ENCODE measurements at regions not wholly inside any gene's neighbourhood (a gene's known extent, or its start where the extent isn't known, plus 50 kb on each side); places are given as distances from the start of the nearest gene placed in this dataset.

DNA sequence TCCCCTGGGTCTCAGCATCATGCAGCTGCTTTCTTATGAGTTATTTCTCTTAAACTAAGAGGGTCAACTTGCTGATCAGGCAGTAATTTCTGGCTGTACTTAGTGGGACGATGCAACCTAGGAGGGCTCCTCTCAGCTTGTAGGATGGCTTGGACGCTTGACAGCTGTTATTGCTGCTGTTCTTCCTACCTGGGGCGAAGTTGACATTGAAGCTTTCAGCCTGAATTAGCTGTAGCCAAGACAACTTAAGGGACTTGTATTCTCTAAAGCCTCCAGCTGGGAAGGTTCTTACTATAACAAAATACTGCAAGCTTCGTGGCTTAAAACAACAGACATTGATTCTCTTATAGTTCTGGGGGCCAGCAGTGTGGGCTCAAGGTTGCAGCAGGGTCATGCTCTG, 224.9 kb downstream of the ACTR3B start:
- intact Hi-C loops (cut with micrococcal nuclease; ENCODE audit: unreplicated experiment): no loop called here
- no TSS peak for BruUV-seq (replicated peaks)
- POLR2A ChIA-PET: no interaction called here

DNA sequence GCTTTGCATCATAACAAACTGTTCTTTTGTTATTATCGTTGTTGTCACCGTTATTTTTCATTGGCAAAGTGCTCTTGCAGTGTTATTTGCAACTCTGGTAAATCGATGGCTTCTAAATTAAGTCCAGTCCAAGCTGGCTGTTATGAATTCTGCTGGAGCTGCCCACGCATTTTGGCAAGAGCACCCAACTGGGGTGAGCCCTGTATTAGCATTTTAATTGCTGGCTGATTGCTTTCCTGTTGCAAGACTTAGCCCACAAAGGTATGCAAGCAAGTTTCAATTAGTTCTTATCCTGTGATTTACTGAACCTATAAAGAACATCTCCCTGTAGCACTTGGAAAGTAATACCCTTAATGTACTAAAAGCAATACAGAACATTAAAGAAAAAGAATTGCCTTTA, 226.8 kb downstream of the ACTR3B start:
- CTCF ChIA-PET (ENCODE audit: unreplicated experiment): no interaction called here
- no peaks in the 10 kb centered on the region for H3K36me3 ChIP-seq (ENCODE audit: insufficient read depth, low read length)
- no peaks in the 10 kb centered on the region for H3K79me2 ChIP-seq (ENCODE audit: insufficient read depth, low read depth, low read length)
- POLR2A ChIA-PET: no interaction called here
- H3K9me3 ChIP-seq (ENCODE audit: low read length): no peaks in the 10 kb centered on the region
- no peak for DNase-seq (ENCODE audit: low spot score)
- no peaks in the 10 kb centered on the region for H3K9me2 ChIP-seq (ENCODE audit: insufficient read depth, low read length)
- intact Hi-C loops (cut with micrococcal nuclease; ENCODE audit: unreplicated experiment): no loop called here
- no TSS peak for BruUV-seq (replicated peaks)
- no peaks in the 10 kb centered on the region for H4K20me1 ChIP-seq (ENCODE audit: insufficient read depth, low read length)
- no peaks in the 10 kb centered on the region for H3K4me1 ChIP-seq (ENCODE audit: insufficient read depth, low read length, poor library complexity, severe bottlenecking)
- no peak overlapping the region for H3K27ac ChIP-seq (ENCODE audit: low read depth, low read length, poor library complexity, severe bottlenecking)
- no peak overlapping the region for H2AFZ ChIP-seq (ENCODE audit: low read length)
- H3K4me3 ChIP-seq (ENCODE audit: low read depth, low read length, poor library complexity, severe bottlenecking): no peak overlapping the region
- no peak for TF ChIP-seq EZH2phosphoT487 (IDR thresholded peaks at IDR 0.05; ENCODE audit: borderline replicate concordance, low read depth, low read length)
- TF ChIP-seq, protein P1, sequence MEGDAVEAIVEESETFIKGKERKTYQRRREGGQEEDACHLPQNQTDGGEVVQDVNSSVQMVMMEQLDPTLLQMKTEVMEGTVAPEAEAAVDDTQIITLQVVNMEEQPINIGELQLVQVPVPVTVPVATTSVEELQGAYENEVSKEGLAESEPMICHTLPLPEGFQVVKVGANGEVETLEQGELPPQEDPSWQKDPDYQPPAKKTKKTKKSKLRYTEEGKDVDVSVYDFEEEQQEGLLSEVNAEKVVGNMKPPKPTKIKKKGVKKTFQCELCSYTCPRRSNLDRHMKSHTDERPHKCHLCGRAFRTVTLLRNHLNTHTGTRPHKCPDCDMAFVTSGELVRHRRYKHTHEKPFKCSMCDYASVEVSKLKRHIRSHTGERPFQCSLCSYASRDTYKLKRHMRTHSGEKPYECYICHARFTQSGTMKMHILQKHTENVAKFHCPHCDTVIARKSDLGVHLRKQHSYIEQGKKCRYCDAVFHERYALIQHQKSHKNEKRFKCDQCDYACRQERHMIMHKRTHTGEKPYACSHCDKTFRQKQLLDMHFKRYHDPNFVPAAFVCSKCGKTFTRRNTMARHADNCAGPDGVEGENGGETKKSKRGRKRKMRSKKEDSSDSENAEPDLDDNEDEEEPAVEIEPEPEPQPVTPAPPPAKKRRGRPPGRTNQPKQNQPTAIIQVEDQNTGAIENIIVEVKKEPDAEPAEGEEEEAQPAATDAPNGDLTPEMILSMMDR (conservative IDR thresholded peaks at IDR 0.05; ENCODE audit: low read length): no peak
- no peak overlapping the region for H3K4me2 ChIP-seq (ENCODE audit: low read length)

More for the DNA sequence above, 224.9 kb downstream of the ACTR3B start:
- Histone ChIP-seq H3K79me2 (ENCODE audit: insufficient read depth, low read depth, low read length) (no peaks in the 10 kb centered on the region), H3K4me2 (ENCODE audit: low read length) (no peak overlapping the region), H3K36me3 (ENCODE audit: insufficient read depth, low read length) (no peaks in the 10 kb centered on the region), H3K27ac (ENCODE audit: low read depth, low read length, poor library complexity, severe bottlenecking) (no peak overlapping the region), H3K4me3 (ENCODE audit: low read depth, low read length, poor library complexity, severe bottlenecking) (no peak overlapping the region), H4K20me1 (ENCODE audit: insufficient read depth, low read length) (no peaks in the 10 kb centered on the region), H3K4me1 (ENCODE audit: insufficient read depth, low read length, poor library complexity, severe bottlenecking) (no peaks in the 10 kb centered on the region), H3K9me2 (ENCODE audit: insufficient read depth, low read length) (no peaks in the 10 kb centered on the region), H2AFZ (ENCODE audit: low read length) (no peak overlapping the region), H3K9me3 (ENCODE audit: low read length) (no peaks in the 10 kb centered on the region)
- TF ChIP-seq, protein P1 (conservative IDR thresholded peaks at IDR 0.05; ENCODE audit: low read length): no peak
- TF ChIP-seq EZH2phosphoT487 (IDR thresholded peaks at IDR 0.05; ENCODE audit: borderline replicate concordance, low read depth, low read length): no peak
- no peak for DNase-seq (ENCODE audit: low spot score)
- CTCF ChIA-PET (ENCODE audit: unreplicated experiment): no interaction called here

DNA sequence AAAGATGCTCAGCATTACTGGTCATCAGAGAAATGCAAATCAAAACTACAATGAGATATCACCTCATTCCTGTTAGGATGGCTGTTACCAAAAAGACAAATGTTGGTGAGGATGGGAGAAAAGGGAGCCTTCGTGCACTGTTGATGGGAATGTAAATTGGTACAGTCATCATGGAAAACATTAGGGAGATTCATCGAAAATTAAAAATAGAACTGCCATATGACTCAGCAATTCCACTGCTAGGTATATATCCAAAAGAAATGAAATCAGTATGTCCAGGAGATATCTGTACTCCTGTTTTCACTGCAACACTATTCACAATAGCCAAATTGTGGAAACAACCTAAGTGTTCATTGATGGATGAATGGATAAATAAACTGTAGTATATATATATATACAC, 228.1 kb downstream of the ACTR3B start:
- H3K4me1 ChIP-seq (ENCODE audit: insufficient read depth, low read length, poor library complexity, severe bottlenecking): no peaks in the 10 kb centered on the region
- no peak overlapping the region for H3K27ac ChIP-seq (ENCODE audit: low read depth, low read length, poor library complexity, severe bottlenecking)
- no peaks in the 10 kb centered on the region for H3K79me2 ChIP-seq (ENCODE audit: insufficient read depth, low read depth, low read length)
- H3K4me2 ChIP-seq (ENCODE audit: low read length): no peak overlapping the region
- ChIA-PET CTCF (ENCODE audit: unreplicated experiment) (no interaction called here), POLR2A (no interaction called here)
- intact Hi-C loops (cut with micrococcal nuclease; ENCODE audit: unreplicated experiment): no loop called here
- no peaks in the 10 kb centered on the region for H3K9me2 ChIP-seq (ENCODE audit: insufficient read depth, low read length)
- H3K4me3 ChIP-seq (ENCODE audit: low read depth, low read length, poor library complexity, severe bottlenecking): no peak overlapping the region
- no peaks in the 10 kb centered on the region for H3K9me3 ChIP-seq (ENCODE audit: low read length)
- no peak overlapping the region for H2AFZ ChIP-seq (ENCODE audit: low read length)
- no peaks in the 10 kb centered on the region for H3K36me3 ChIP-seq (ENCODE audit: insufficient read depth, low read length)
- no peak for DNase-seq (ENCODE audit: low spot score)
- no peaks in the 10 kb centered on the region for H4K20me1 ChIP-seq (ENCODE audit: insufficient read depth, low read length)
- no peak for TF ChIP-seq EZH2phosphoT487 (IDR thresholded peaks at IDR 0.05; ENCODE audit: borderline replicate concordance, low read depth, low read length)
- TF ChIP-seq, protein P1 (conservative IDR thresholded peaks at IDR 0.05; ENCODE audit: low read length): no peak
- no TSS peak for BruUV-seq (replicated peaks)
